HG02571 (cell line): ENCODE measurements at regions not wholly inside any gene's neighbourhood (a gene's known extent, or its start where the extent isn't known, plus 50 kb on each side); places are given as distances from the start of the nearest gene placed in this dataset.
"Not testable (repeated sequence)": the region's sequence is repeated elsewhere in the genome, so short reads cannot be mapped to it uniquely, and the experiment has no call there.

ENCODE experiments used
- ATAC-seq: cut with Tn5 transposase; IDR thresholded peaks from one replicate; pipeline ENCODE4 v1.9.1; 2021; ENCODE audit warnings: mild to moderate bottlenecking, moderate library complexity; ENCODE audit not compliant: unreplicated experiment

- no peak for ATAC-seq
These were observed 52.2 kb downstream of the ACTL7B start for GRCh38 chr9:108803428-108804065.

- no peak for ATAC-seq
These were observed 52.8 kb downstream of the ACTL7B start for GRCh38 chr9:108802967-108803366.

GRCh38 chr9:108801949-108802348 lies 53.8 kb downstream of the ACTL7B start:
- no peak for ATAC-seq

- ATAC-seq: no peak
These were observed 55.1 kb downstream of the ACTL7B start for GRCh38 chr9:108800632-108801099.

- ATAC-seq: no peak
These were observed 62.2 kb downstream of the ACTL7B start for GRCh38 chr9:108793573-108793972.

- ATAC-seq: no peak
These were observed 66.0 kb downstream of the ACTL7B start for GRCh38 chr9:108789742-108790141.

- ATAC-seq: no peak
These were observed 68.1 kb downstream of the ACTL7B start for GRCh38 chr9:108787690-108788048.

GRCh38 chr9:108786901-108787689 lies 68.7 kb downstream of the ACTL7B start:
- no peak for ATAC-seq

- no peak for ATAC-seq
These were observed 69.5 kb downstream of the ACTL7B start for GRCh38 chr9:108786322-108786721.

- no peak for ATAC-seq
These were observed 70.8 kb downstream of the ACTL7B start for GRCh38 chr9:108784998-108785397.

GRCh38 chr9:108783731-108784495 lies 71.9 kb downstream of the ACTL7B start:
- no peak for ATAC-seq

GRCh38 chr9:108783326-108783725 lies 72.5 kb downstream of the ACTL7B start:
- no peak for ATAC-seq

- ATAC-seq: no peak
These were observed 74.6 kb downstream of the ACTL7B start for GRCh38 chr9:108780942-108781734.

GRCh38 chr9:108779551-108780325 lies 76.0 kb downstream of the ACTL7B start:
- ATAC-seq: no peak

- ATAC-seq: no peak
These were observed 78.7 kb downstream of the ACTL7B start for GRCh38 chr9:108776920-108777639.

- ATAC-seq: no peak
These were observed 79.9 kb downstream of the ACTL7B start for GRCh38 chr9:108775901-108776306.

- ATAC-seq: not testable (repeated sequence)
These were observed 81.7 kb downstream of the ACTL7B start for GRCh38 chr9:108774088-108774487.

- ATAC-seq: no peak
These were observed 83.4 kb downstream of the ACTL7B start for GRCh38 chr9:108772301-108772894.

- ATAC-seq: no peak
These were observed 87.0 kb downstream of the ACTL7B start for GRCh38 chr9:108768744-108769143.
